Skeletal muscle cell (primary cell): ENCODE measurements at regions not wholly inside any gene's neighbourhood (a gene's known extent, or its start where the extent isn't known, plus 50 kb on each side); places are given as distances from the start of the nearest gene placed in this dataset.
"Not testable (repeated sequence)": the region's sequence is repeated elsewhere in the genome, so short reads cannot be mapped to it uniquely, and the experiment has no call there.

Experiments
- DNase-seq: peaks from one replicate; pipeline ENCODE4 v3.0.0-alpha.2; 2010; ENCODE audit warnings: low read depth
- H3K4me3 ChIP-seq: 2 replicates; pipeline ENCODE4 v1.5.1; 2011; ENCODE audit warnings: low read depth, mild to moderate bottlenecking, control low read depth, low read length, moderate library complexity

- DNase-seq, H3K4me3 ChIP-seq: not testable (repeated sequence)
These were observed 253.7 kb upstream of the ACO1 start for GRCh38 chr9:32130709-32131108.

- no peak for DNase-seq
- no peak overlapping the region for H3K4me3 ChIP-seq
These were observed 247.6 kb upstream of the ACO1 start for GRCh38 chr9:32136700-32137339.

GRCh38 chr9:32142074-32142473 lies 242.4 kb upstream of the ACO1 start:
- no peak overlapping the region for H3K4me3 ChIP-seq
- DNase-seq = no peak

- DNase-seq, H3K4me3 ChIP-seq: not testable (repeated sequence)
These were observed 235.9 kb upstream of the ACO1 start for GRCh38 chr9:32148553-32148952.

- DNase-seq = no peak
These were observed 223.2 kb upstream of the ACO1 start for GRCh38 chr9:32161209-32161608.

GRCh38 chr9:32161720-32162119 lies 222.7 kb upstream of the ACO1 start:
- H3K4me3 ChIP-seq = no peak overlapping the region
- DNase-seq = no peak

More at GRCh38 chr9:32161209-32161608, 223.2 kb upstream of the ACO1 start:
- H3K4me3 ChIP-seq = no peak overlapping the region

GRCh38 chr9:32166316-32166715 lies 218.1 kb upstream of the ACO1 start:
- not testable (repeated sequence) for H3K4me3 ChIP-seq, DNase-seq

GRCh38 chr9:32171339-32171738 lies 213.1 kb upstream of the ACO1 start:
- no peak for DNase-seq

GRCh38 chr9:32172256-32172655 lies 212.2 kb upstream of the ACO1 start:
- H3K4me3 ChIP-seq = no peak overlapping the region
- no peak for DNase-seq

More at GRCh38 chr9:32171339-32171738, 213.1 kb upstream of the ACO1 start:
- no peak overlapping the region for H3K4me3 ChIP-seq

GRCh38 chr9:32177396-32177795 lies 207.0 kb upstream of the ACO1 start:
- no peak for DNase-seq
- no peak overlapping the region for H3K4me3 ChIP-seq

- no peak overlapping the region for H3K4me3 ChIP-seq
These were observed 203.8 kb upstream of the ACO1 start for GRCh38 chr9:32180597-32180996.

GRCh38 chr9:32200241-32200640 lies 184.2 kb upstream of the ACO1 start:
- no peak overlapping the region for H3K4me3 ChIP-seq
- no peak for DNase-seq

More at GRCh38 chr9:32180597-32180996, 203.8 kb upstream of the ACO1 start:
- no peak for DNase-seq

- DNase-seq = no peak
- H3K4me3 ChIP-seq = no peak overlapping the region
These were observed 183.5 kb upstream of the ACO1 start for GRCh38 chr9:32200896-32201295.

- DNase-seq, H3K4me3 ChIP-seq: not testable (repeated sequence)
These were observed 175.3 kb upstream of the ACO1 start for GRCh38 chr9:32209164-32209563.

- DNase-seq = no peak
- no peak overlapping the region for H3K4me3 ChIP-seq
These were observed 166.2 kb upstream of the ACO1 start for GRCh38 chr9:32218100-32218767.

GRCh38 chr9:32220750-32221149 lies 163.7 kb upstream of the ACO1 start:
- no peak for DNase-seq
- H3K4me3 ChIP-seq = no peak overlapping the region

- no peak overlapping the region for H3K4me3 ChIP-seq
- no peak for DNase-seq
These were observed 150.0 kb upstream of the ACO1 start for GRCh38 chr9:32234451-32234850.

- H3K4me3 ChIP-seq = no peak overlapping the region
- DNase-seq = no peak
These were observed 137.3 kb upstream of the ACO1 start for GRCh38 chr9:32247168-32247567.

GRCh38 chr9:32248189-32248712 lies 136.2 kb upstream of the ACO1 start:
- no peak for DNase-seq
- no peak overlapping the region for H3K4me3 ChIP-seq

- DNase-seq = peak; percentile 3
- H3K4me3 ChIP-seq = no peak overlapping the region
These were observed 132.9 kb upstream of the ACO1 start for GRCh38 chr9:32251539-32251938.

- DNase-seq = no peak
These were observed 130.7 kb upstream of the ACO1 start for GRCh38 chr9:32253731-32254130.

More at GRCh38 chr9:32253731-32254130, 130.7 kb upstream of the ACO1 start:
- no peak overlapping the region for H3K4me3 ChIP-seq
